ENCODE measurements at regions not wholly inside any gene's neighbourhood (a gene's known extent, or its start where the extent isn't known, plus 50 kb on each side); places are given as distances from the start of the nearest gene placed in this dataset.

DNA sequence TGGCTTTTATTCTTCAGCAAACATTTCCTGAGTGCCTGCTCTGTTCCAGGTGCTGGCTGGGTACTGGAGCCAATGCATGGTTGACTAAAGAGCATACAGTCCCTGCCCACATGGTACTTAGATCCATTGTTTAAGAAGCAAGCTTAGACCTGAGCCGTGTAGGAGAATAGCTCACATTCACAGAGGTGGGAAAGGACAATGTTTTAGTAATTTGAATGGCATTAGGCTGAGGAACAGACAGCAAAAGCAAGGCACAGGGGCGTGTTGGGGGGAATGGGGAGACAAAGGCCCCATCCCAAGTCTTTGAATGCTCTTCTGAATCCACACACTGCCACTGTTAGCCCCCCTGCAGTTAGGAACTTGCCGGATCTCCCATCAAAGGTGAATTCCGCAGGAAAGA is 388.2 kb upstream of the RGMA start:
- no peak for FAIRE-seq

DNA sequence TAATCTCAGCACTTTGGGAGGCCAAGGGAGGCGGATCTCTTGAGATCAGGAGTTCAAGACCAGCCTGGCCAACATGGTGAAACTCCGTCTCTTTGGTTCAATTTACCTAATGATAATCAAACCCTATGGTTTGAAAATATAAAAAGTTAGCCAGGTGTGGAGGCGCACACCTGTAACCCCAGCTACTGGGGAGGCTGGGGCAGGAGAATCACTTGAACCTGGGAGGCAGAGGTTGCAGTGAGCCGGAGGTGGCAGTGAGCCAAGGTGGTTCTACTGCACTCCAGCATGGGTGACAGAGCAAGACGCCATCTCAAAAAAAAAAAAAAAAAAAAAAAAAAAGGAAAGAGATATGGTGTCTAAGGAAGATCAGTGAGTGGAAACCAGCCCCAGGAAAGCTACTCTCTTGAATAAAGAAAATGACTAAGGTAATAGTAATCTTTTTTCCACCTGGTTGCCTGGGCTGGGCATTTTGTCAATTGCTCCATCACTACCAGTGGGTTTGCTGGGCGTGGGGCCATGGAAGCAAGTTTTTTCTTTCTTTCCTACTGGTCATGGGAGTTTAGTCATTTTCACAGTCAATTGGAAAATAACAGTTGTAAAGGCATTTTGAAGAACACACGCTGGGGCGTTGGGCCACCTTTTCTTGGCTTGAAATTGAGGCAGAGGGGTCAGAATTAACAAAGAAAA is 387.6 kb upstream of the RGMA start:
- no peak for FAIRE-seq

DNA sequence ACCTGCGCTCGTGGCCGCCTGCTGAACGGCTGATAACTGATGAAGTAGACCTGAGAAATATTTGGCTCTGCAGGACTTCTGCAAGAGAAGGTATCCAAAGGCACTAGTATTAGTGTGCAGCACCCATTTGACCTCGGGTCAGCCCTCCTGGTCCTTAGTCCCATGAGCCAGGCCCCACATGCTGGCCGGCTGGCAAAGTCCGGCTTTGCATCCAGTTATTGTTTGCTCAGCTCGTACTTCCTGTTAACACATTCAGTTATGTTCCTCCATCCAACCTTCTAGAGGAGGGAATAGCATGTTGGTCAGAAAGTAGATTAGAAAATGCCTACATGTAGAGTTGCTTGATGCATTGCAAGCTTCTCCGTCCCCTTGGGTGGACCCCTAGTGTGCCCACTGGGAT is 385.7 kb upstream of the RGMA start:
- FAIRE-seq, result no peak

DNA sequence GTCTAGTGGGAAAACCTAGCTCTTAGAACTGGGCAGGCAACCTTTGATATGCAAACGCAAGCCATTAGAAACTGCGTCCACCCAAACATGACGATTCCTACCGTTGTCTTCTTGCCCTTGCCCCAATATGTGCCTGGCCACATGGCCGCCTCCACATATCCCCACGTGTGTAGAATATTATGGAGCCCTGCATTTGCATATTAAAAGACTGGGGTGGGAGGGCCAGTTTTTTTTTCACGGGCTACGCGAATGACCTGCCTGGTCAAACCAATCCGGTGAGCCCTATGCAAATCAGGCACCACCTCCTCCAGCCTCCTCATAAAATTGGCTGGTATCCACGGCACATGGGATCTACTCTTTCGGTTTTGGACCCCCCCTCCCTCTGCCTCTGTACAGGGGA is 381.0 kb upstream of the RGMA start:
- no peak for FAIRE-seq

DNA sequence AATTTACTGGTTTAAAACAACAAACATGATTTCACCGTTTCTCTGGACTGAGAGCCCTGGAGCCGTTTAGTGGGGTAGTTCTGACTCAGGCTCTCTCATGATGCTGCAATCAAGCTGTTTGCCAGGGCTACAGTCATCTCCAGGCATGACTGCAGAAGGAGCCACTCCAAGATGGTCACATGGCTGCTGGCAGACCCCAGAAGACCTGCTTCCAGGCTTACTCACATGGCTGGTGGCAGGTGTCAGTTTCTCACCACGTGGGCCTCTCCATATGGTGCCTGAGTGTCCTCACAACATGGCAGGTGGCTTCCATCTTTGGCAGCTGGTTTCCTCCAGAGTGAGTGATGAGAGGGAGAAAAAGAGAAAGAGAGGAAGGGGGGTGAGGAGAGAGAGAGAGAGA is 378.3 kb upstream of the RGMA start:
- FAIRE-seq, result no peak

DNA sequence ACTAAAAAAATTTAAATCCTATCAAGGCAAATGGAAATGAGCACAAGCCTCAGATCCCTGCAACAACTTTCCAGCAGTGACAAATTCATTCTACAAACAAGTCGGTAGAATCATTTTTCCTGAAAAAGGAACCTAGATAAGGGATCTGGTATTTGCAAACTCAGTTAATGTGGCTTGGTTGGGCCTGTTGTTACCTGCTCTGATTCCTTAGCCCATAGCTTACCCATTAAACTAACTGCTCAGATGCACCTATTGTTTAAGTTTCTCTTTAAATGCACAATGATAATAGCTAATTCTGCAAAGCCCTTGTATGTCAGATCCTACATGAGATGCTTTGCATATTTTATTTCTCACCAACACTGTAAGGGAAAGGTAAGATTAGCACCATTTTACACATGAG is 377.4 kb upstream of the RGMA start:
- no peak for FAIRE-seq

DNA sequence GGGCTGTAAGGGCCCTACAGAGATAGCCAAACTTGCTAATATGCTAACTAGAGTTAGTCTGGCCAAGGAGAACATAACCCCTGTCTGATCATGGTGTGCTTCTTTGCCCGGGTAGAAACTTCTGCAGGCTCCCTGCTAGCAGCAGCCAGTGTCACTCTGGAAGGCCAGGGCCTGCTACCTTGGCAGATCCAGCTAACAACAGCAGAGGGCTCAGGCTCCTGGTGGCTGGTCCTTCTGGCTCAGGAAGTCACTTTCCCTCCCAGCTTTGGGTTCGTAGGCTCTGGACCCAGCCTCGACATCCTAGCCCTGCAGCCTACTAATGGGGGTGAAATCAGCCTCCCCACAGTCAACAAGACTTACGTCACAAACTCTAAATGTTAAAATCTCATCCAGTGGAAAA is 373.7 kb upstream of the RGMA start:
- FAIRE-seq, result no peak

DNA sequence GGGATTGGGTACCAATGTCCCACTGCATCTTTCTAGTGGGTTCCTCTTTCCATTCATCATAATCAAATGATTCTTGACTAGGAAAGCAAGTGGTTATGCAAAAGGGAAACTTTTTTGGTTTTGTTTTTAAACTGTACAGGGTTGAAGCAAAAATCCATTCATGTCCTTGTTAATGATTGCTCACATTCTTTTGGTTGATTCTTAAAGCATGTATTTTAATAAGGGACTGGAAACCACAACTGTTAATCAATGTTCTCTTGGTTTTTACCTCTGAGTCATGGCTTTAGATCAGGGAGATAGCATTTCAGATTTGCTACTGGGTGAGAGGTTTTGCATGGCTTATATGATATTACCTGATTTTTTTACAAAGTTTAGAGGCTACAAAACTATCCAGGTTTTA is 371.7 kb upstream of the RGMA start:
- no peak for FAIRE-seq

DNA sequence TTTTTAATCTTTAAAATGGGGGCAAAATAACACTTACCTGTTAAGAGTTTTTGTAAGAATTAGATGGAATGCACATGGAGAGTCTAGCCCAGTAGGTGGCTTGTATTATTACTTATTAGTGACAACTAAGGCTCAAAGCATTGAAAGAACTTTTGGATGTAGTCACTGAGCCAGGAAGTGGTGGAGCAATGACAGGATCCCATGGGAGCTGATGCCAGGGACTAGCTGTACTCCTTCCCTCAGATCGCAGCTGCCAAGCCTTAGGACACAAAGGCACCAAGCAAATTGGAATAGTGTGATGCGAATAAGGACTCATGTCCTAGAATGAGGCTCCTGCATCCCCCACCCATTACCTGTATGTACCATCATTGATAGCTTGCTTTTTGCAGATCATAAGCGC is 370.4 kb upstream of the RGMA start:
- FAIRE-seq, result no peak

DNA sequence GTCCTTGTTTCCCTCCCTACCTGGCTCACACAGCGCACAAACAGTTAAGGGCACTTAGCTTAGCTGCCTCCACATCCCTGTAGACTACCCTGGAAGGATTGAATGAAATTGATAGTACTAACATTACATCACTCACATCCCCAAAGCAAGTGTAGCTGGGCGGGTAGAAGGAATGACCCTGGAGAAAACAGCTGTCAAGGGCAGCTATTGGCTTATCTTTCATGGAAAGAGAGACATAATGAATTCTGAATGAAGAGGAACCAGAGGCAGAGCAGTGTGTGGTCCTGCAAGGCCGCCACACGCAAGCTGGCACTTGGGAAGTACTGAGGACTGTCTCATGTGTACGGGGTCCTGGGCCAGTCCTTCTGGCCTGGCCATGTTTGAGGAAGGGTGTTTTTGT is 369.6 kb upstream of the RGMA start:
- FAIRE-seq, result no peak

DNA sequence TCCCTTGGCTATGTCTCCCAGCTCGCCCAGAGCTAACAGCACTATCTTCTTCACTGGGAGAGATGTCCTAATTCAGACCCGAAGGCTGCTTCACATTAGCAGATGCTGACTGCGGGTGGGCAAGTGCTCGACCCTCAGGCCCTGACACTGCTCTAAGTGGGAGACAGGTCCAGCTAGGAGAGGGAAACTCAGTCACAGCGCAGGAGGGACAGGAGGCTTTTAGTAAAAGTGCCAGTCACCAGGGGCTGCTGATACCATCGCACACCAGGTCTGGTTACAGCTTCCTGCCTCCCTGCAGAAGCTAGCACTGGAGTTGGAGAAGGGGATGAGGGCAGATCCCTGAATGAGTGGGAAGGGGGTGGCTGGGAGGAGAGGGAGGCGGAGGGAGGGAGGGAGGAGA is 365.8 kb upstream of the RGMA start:
- no peak for FAIRE-seq

DNA sequence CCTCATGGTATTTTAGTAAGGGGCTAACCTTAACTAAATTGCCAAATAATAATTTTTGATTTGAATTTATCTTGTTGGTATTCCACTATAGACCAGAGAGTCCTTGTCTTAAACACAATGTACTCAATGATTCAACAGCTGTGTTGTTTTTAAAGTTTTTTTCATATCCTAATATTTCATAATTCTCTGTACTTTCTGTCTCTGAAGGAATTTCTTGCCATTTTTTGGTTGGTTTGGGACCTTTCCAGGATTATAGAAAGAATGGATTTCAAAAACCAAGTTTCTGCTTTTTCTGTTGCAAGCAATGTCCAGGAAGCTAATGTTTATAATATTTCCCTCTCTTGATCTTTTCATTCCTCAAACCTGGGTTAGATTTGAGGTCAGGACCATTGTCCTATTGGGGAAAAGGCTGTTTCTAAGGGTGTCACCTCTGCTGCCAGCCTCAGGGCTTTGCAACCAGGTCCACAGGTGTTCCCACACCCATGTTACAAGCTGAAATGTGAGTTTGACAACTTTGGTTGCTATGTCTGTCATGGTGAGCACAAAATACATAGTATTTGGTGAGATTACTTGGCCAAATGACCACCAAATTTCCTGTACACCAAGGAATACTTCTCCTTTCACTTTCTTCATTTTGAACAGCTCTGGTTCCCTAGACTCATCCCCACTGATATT is 363.7 kb upstream of the RGMA start:
- no peak for FAIRE-seq

DNA sequence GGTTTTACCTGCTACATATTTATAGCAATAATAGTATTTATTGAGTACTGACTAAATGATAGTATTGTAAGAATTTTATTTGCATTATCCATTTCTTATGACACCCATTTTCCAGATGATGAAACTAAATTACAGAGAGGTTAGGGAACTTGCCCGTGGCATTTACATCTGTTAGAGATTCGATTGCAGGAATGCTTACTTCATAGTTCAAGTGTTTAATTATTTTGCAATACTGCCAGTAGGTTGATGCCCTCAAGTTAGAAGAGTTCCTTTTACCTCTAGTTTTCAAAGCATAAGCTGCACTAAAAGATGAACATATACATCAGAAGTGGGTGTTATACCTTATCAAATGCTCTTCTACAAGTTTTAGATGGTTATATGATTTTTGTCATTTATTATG is 362.8 kb upstream of the RGMA start:
- no peak for FAIRE-seq

DNA sequence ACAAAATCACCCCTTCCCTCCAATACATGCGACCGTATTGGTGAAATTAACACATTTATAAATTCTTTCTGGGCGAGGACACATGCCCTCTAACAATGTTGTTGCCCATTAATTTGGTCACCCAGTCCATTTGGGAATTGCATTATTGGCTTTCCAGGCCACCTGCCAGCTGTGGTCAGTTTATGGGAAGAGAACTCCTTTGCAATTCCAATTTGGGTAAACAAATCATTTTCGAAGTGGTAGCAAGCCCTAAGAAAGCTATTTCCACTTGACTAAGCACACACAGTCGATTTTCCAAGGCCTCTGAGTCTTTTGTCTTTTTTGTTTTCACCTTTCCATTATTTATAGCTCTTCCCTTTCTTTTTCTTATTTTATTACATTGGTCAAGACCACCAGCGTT is 362.3 kb upstream of the RGMA start:
- no peak for FAIRE-seq

DNA sequence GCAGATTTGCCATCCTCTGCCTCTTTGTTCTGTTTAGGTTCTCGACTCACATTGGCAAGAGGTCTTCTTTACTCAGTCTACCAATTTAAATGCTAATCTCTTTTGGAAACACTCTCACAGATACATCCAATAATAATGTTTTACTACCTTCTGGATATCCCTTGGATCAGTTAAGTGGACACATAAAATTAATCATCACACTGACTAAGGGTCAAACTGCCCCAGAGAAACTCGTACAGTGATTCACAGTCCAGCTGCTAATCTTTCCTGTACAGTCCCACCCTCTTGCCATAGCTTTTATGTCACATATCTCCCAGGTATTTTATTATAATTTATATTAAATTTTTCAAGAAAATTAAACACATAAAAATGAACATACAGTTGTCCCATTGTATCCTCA is 360.8 kb upstream of the RGMA start:
- peak; percentile 45 for FAIRE-seq

DNA sequence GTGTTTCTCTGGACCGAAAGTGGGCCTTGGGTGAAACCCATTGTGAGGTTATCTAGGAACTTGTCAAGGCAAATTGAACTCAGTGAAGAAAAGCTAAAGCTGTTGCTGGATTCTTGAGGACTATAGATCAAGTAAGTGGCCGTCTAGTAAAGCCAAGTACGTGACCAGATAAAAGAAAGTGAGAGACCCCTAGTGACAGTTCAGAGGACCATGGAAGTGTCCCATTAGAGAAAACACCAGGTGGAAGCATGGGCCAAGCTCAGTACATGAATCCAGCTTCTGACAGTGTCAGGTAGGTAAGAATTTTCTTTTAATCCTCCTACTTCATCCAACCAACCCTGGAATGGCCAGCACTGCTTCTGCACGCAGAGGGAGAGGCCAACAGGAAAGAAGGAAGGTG is 349.3 kb upstream of the RGMA start:
- FAIRE-seq, result no peak

DNA sequence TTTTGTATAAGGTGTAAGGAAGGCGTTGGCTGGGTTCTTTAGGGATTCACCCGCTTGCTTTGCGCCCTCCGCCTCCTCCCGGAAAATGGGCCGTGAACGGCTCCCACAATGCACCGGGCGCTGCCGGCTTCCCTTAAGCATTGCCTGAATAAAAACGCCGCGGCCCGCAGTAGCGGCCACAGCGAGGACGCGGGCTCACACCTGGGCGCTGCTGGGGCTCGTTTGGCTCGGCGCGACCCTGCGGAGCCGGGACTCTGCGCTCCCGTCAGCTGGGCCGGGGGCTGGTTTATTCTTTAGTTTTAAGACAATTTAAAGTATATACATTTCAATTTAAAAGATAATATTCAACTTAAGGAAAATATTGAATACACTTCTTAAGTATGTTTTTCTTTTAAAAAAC is 343.5 kb upstream of the RGMA start:
- FAIRE-seq, result no peak

DNA sequence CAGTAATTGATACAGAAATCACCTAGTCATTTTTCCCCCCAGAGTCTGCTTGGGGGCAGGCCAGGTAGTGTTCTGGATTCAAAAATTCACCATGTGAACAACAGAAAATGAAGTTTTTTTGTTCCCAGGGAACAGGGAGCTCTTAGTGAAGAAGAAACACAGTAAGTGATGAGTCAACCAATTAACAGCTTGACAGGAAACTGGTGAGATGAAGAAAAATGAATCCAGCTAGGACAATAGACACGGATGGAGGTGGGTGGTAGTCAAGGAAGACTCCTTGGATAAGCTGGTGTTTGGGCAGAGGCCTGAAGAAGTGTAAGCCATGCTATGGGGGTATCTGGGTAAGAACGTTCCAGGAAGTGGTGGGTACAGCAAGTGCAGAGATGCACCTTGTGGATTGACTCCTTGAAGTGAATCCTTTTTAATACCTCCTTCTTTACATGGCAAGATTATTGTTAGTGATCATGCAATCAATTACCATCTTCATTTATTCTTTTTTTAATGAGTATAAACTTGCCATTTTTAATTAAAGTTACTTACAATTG is 339.9 kb upstream of the RGMA start:
- FAIRE-seq, result no peak

DNA sequence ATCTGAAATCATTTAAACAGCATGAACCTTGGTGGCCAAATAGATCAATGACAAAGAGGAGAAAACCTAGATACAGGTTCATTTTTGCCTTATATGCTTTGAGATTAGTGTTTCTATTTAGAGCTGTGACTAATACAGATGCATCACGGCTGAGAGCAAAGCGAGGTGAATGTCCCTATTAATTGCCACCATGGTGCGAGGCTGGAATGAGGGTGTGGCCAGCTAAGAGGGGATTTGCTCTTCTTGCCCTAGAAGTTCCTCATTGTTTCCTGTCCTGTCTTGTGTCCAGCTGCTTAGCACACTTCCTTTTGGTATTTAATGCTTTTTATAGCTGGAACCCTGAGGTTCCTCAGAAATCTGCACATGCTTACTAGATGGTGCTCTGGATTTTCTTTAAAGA is 339.1 kb upstream of the RGMA start:
- no peak for FAIRE-seq

DNA sequence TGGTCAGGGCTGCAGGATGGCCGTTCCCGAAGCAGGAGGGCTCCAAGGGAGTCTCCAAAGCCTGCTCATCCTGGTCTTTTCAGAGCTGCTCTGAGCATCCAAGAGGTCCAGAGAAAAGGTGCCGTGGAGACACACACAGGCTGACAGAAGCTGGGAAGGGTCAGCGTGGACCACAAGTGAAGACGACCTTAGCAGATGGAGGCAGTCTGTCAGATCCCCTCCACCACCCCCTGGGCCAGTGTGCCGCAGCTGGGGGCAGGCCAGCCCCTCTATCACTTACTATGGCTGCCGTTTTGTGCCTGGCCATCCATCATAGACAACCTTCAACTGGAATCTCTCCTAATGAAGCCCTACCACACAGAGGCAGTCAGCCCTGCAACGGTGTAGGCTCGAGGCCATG is 335.1 kb upstream of the RGMA start:
- FAIRE-seq, result no peak

DNA sequence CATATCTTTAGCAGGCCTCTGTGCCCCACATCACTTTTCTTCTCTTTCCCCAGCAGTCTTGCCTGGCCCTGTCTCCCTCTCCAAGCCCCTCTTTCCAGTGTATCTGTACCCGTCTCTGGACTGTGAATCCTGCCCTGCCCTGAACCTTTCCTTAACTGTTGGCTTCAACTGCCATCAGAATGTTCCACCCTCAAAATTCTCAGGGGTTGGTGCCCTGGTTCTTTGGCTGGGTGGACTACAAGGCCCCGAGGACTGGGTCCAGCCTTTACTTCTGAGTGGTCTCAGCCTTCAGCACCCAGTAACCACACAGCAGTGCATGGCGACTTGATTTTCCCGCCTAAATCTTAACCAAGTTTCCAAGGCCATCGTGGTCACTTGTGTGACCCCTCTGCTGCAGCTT is 333.5 kb upstream of the RGMA start:
- no peak for FAIRE-seq

DNA sequence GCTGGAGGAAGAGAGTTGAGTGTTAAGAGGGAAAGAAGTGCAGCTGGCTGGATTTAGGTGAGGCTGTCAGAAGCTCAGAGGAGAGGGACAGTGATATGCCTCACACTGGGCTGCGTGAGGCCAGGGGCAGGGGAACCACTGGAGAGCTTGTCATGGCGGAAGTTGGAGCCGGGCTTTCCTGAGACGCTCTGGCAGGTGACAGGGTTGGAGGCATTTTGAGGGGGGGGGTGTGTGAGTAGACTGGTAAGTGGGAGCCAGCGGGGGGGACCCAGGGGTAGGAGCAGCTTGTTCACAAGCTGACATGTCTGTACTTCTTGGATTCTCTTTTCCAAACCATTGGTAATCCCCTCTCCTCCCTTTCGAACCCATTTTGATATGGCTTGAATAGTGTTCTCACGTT is 331.5 kb upstream of the RGMA start:
- FAIRE-seq, result no peak

DNA sequence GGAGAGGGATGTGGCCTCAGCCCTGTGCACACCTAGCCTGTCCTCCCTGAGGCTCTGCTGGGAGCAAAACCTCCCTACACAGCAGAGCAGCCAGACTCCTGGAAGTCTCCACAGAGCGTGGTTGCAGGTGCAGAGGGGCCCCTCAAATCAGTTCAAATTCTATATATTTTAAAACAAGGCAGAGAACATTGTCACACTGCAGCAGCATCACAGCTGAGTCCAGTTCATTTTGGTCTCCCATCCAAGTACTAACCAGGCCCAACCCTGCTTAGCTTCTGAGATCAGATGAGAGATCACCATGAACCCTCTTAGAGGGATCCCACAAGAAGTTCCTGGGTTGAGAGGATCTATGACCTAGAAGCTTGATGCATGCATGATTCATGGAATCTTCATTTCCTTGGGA is 331.0 kb upstream of the RGMA start:
- FAIRE-seq, result no peak

DNA sequence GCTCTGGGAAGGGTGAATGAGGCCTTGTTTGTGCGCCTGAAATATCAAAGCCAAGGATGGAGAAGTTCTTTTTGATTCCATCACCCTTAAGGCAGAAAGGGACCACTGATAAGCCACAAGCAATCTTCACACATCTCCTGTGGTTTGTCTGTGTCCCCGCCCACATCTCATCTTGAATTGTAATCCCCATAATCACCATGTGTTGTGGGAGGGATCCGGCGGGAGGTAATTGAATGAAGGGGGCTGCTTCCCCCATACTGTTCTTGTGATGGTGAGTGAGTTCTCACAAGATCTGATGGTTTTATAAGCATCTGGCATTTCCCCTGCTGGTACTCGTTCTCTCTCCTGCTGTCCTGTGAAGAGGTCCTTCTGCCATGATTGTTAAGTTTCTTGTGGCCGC is 329.6 kb upstream of the RGMA start:
- no peak for FAIRE-seq

DNA sequence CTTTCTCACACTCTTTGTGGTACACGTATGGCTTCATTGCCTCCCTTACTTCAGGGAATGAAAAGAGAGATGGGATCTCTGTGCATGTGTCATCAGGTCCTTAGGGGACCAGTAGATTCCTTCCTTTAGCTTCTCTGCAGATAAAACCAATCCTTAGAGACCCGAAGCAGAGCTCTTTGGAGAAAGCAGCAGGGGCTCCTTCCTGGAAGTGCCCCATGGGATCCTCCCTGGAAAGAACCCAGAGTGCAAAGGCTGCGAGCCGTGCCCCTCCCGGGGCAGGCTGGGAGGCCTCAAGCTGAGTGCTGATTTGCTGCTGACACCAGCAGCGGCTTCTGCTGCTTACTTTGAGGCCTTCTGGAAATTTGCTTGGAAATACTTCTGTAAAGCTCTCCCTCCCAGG is 328.6 kb upstream of the RGMA start:
- FAIRE-seq, result no peak

All from endometrium (tissue), 2 donors.